Fibroblast of skin of scalp (primary cell): ENCODE measurements at regions not wholly inside any gene's neighbourhood (a gene's known extent, or its start where the extent isn't known, plus 50 kb on each side); places are given as distances from the start of the nearest gene placed in this dataset.
"Not testable (repeated sequence)": the region's sequence is repeated elsewhere in the genome, so short reads cannot be mapped to it uniquely, and the experiment has no call there.

Experiments
- DNase-seq: peaks from one replicate; pipeline ENCODE4 v3.0.0-alpha.2; 2013

DNA sequence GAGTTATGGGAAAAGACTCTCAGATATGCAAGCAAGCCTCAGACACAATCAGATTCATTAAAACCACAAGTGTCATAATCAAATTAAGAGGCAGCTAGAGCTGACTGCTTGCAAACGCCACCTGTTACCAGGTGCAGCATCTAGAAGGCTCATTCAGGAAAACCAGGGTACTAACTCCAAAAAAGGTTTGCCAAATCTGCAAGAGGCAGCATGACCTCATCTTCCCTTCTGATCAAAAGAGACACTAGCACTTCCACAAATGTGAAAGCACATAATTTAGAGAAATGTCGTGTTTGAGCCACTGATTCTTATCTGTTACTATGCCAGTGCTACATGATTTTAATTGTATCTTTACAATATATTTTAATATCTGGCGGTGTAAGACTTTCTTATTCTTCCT, 123.3 kb upstream of the NANOGP8 start:
- no peak for DNase-seq

DNA sequence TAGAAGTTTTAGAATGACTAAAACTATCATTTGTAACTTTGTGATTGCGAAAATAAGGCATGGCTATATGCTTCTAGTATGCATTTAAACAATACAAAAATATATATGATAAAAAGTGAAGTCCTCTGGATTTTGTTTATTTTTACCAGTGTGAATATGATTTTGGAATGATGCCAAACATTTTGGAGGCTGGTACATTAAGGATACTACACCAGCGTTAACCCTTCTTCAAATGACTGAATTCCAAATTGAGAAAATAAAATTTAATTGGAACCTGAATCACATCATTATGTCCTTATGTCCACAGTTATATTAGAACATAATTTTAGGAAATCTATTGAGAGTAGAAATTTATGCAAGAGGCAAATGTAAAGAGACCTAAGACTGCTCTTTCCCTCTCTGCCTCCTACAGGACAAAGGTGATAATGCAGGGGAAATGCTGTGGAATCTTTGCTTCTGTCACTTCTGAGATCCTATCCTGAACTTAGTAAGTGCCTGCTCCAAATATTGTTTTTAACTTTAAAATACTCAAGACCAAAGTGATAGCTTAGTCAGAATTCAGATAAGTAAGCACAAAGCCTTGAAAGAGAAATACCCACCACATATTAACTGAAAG, 121.1 kb upstream of the NANOGP8 start:
- no peak for DNase-seq

DNA sequence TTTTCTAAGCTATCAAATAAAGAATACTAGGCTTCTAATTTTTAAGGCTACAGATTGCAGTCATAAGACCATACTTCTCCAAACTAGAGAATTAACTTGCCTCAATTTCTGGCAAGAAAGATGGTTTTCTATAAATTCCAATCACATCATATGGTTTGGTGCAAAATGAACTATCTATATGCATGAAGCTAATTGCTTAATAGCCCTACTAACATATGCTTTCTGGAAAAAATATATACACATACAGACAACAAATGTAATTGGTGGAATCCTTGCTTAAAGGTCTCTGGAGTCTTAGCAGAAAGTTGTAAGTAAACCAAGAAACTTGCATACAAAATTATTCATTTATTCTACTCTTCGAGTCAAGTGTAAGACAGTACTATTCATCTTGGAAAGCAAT, 113.1 kb upstream of the NANOGP8 start:
- DNase-seq: no peak

DNA sequence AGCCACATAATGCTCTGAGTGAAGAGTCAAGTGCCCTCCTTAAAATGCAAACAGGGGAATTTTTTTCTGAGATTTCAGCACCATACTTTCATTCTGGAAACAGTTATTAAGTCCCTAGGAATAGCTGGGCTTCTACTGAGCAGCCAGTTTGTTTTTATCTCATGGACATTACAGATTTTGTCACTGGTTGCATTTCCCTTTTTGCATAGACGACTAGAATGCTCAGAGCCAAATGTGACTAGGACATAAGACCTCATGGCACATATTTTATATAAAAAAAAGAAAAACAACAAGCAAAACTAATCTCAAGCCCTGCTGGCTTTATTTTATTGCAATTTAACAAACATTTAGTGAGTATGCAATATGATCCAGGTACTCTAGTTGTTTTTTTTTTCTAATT, 112.7 kb upstream of the NANOGP8 start:
- no peak for DNase-seq

DNA sequence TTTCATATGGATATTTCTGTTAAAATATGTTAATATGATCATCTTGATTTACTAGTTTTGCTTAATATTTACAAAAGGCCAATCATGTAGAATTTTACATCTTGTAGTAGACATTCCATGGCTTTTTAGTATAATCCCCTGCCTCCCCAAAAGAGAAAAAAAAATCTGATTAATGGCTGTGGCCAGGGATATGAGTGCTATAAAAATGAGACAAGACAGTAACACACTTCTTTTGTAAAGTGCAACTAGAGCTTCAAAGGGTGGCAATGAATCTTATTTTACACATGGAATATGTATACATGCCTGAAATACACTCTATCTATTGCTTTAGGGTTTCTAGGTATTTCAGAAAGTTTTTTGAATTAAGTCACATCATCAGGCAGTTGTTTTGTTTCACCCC, 112.2 kb upstream of the NANOGP8 start:
- DNase-seq: no peak

DNA sequence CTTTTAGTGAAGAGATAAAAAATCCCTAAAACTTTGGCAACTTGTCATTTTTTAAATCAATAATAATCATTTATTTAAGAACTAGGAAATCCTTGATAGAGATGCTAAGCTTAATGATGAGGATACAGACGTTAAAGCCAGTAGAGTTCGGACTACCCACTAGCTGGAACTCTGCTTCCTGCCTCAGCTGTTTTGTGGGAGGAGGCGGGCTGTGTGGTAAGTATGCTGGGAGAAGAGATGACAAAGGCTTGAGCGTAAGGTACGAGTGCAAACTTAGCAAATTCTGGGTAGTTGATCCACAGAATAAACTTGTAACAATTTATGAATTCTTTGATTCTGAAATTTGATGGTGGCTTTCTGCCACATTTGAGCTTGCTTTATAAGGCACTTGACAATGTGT, 111.2 kb upstream of the NANOGP8 start:
- no peak for DNase-seq

DNA sequence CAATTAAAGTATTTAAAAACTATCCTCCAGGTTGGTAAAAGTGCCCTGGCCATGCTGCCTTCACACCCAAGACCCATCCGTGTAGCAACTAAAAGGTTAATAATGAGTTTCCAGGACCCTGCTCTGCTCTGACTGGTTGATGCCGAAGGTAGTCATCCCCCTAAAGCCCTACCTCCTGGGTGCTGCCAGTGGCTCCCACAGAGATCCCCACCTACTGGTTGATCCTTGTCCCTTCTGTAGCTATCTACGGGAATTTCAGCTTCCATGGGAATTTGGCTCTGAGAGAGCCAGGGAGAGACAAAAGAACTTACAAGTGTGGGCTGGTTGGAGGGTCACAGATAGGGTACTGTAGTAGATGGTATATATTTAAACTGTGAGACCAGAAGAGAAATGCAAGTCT, 110.6 kb upstream of the NANOGP8 start:
- no peak for DNase-seq

DNA sequence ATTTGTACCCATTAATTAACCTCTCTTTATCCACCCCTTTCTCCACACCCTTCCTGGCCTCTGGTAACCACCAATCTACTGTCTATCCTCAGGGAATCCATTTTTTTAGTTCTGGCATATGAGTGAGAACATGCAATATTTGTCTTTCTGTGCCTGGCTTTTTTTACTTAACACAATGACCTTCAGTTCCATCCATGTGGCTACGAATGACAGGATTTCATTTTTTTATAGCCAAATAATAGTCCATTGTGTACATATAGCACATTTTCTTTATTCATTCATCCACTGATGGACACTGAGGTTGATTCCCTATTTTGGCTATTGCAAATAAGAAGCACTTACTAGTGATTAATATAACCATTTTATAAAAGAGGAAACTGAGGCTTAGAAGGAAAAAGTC, 109.9 kb upstream of the NANOGP8 start:
- no peak for DNase-seq

DNA sequence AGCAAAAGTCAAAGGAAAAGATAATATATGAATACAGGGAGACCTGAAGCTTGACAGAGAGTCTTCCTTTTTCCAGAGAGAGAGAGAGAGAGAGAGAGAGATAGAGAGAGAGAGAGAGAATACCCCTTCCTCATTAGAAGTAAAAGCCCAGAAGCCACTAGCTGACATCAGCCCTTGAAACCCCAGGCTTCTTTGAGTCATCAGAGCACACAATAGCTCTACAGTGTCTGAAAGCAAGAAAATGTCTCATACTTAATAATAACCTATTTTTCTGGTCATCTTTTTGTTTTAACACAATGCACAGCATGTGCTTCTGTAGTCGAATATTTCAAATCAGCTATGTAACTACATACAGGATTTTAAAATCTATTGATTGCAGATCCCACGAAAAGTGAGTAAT, 109.2 kb upstream of the NANOGP8 start:
- DNase-seq: peak; percentile 8

DNA sequence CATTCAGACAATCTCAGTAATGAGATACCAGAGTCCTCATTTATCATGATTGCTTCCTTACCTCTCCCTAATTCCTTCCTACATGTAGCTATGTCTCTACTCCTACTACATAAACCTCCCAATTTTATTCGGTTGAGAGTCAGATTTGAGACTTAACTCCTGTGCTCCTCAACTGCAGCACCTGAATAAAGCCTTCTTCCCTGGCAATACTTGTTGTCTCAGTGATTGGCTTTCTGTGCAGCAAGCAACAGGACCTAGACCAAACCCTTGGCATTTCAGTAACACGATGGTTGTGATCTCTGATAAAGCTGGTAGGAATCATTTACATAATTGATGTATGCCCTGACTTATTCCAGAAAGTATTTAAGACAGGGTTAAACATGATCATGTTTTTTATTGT, 106.7 kb upstream of the NANOGP8 start:
- DNase-seq: no peak

DNA sequence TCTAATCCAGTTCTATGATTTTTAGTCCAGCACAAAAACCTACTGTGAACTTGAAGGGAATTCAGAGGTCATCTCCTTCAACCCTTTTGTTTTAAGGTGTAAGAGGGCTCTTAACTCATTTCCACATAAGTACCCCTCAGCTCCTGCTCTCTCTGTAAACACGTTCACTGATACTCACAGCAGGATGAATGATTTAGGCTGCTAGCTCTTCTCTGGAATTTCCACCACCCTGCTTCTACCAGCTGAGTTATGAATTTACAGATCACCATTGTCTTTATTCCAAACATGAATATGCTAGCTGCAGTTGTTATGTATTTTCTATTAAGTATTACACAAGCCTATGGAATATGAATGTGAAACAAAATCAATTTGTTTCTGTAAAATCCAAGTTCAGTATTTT, 101.3 kb upstream of the NANOGP8 start:
- DNase-seq: no peak

DNA sequence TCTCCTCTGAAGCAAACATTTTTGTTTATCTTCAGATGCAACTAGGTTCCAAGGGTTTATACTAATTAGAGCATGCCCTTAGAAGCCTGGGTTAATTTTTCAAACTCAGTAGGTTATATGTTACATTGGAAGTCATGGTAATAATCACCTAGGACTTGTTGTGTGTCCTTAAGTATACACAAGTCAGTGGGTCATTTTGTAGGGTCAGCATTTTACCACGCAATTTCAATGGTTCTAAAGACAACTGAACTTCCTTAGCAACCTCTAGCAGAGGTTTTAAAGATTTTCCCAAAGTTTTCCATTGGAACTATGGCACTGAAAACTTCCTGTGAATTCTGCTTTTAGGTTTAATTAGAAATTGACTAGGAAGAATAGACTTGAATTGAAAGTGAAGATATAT, 99.6 kb upstream of the NANOGP8 start:
- no peak for DNase-seq

DNA sequence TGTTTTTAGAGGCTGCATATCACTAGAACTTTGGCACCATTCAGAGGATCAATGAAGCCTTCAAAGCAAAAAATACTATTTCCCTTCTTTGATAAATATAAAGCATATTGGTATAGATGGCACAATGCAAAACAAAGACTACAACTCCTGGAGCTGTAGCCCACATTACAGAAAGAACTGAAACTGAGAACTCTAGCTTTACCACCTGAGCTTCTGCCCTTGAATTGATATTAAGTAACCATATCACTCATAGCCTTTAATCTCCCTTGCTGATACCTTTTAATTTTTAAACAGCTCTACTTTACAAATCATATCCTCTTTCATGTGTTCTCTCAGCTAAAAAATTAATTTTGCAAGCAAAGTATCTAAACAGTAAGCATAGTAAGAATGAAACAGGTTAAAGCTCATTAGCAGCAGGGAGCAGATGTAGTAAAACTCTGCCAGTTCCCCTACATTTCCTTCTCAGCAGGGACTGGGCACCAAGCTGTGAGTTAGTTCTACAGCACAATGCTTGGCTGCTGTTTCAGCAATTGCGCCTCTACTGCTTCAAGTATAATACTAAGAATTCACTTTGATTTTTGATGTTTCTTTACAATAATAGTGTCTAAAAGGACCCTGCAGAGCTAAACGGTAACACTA, 97.9 kb upstream of the NANOGP8 start:
- no peak for DNase-seq

DNA sequence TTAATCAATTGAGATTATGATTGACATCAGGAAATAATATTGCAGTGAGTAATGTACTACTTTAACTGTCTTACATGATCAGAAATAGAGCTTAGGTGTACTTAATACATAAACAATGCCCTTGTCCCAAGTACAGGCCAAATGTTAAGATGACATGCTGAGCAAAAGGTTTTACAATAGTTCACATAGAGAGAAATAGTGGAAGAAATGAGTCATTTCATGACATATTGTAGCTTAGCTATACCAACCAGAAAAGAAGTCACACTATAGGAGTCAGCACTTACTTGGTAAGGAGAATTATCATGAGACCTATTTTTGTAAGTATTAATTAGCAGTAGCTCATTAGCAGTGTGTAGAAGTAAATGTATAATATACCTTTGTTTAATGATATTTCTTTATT, 96.4 kb upstream of the NANOGP8 start:
- peak; percentile 51 for DNase-seq

DNA sequence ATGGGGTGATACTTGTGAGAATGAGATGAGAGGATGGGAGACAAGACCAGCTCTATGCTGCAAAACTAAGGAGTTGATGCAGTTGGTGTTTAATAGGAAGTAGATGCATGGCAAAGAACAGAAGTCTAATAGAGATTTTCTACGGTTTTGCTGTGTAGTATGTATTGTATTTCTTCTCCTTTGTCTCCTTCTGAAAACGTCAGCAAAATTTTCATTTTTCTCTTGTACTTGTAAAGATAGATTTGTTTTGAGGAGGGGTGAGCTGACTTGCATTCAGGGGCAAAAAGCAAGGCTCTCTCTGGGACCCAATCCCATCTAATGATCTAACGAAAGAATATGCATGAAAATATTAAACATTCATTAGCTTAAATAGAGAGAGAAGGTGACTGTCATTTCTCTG, 94.6 kb upstream of the NANOGP8 start:
- DNase-seq: no peak

DNA sequence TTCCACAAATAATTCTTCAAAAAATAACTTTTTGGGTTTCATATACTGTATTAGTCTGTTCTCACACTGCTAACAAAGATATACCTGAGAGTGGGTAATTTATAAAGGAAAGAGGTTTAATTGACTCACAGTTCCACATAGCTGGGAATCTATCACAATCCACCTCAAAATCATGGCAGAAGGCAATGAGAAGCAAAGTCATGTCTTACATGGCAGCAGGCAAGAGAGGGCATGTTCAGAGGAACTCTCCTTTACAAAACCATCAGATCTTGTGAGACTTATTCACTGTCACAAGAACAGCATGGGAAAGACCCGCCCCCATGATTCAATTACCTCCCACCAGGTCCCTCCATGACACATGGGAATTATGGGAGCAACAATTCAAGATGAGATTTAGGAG, 93.1 kb upstream of the NANOGP8 start:
- DNase-seq: not testable (repeated sequence)

DNA sequence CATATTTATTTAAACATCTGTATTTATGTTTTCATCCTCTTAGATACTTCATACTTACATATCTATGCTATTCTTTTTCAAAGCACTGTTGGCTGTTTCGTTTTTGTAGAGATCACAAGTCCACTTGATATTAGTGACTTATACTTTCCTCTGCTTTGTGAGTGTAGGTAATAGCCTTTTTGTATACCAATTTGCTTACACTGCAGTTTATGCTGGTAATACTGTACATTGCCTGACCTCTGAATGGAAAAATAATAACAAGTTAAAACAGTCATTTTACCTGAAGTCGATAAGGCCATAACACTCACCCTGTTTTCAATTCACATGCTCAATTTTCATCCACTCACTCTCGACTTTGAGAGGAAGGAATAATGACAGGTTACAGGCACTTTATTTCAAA, 89.9 kb upstream of the NANOGP8 start:
- no peak for DNase-seq

DNA sequence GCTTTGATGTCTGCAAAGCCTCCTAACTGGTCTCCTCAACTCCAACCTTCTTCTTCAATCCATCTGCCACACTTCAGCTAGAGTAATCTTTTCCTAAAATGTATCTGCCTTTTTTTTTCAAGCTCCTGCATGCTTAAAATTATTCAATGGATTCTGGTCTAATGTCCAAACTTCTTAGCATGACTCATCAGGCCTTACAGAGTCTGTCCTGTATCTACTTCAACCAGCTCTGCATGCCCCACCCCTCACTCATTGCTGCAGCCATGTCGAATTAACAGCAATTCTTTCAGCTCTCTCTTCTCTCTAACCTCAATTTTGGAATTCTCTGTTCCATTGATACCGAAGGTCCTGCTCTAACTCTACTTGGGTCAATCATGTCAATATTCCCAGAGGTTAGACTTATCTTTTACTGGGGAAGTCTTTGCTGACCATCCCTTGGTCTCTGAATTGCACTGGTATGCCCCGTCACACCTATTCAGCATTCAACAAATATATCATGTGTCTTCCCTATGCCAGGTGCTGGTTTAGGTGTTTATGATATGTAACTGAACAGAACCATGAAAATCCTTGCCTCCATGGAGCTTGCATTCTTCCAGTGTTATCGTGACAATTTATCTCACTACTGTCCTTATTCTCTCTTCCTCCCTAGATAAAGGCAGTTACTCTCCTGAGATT, 88.5 kb upstream of the NANOGP8 start:
- peak; percentile 45 for DNase-seq

DNA sequence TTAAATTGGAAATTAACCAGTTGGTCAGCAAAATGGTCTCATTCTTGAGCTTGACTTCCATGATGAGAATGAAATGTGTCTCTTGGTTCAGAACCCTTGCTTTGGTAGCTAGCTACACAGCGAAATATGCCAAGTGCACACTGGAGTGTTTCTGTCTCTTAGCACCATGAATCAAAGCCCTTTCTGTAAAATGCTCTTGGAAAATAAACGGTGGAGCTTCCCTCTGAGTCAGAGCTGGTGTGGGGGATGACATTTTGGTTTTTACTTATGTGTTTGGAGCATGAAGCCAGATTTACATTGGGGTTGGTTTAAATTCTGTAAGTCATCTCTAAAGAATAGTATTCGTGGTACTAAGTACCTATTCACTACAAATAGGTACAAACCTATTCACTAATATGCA, 85.1 kb upstream of the NANOGP8 start:
- DNase-seq: peak; percentile 38

DNA sequence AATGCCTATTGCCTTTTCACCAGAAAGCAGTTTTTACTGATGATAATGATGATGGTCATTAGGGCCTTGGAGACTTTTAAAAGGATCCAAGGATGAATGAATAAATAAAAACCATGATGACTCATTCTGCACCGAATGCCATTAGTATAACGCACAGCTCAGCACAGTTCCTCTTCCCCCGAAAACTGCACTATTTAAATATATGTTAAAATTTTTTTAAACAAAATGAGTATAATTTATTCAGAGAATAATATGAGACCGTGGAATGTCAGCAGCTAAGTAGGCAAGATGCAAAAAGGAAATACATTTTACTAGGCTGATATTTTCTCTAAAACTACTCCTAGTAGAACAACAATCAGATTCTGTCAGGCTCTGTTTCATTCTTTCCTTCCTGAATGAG, 83.4 kb upstream of the NANOGP8 start:
- peak; percentile 76 for DNase-seq

DNA sequence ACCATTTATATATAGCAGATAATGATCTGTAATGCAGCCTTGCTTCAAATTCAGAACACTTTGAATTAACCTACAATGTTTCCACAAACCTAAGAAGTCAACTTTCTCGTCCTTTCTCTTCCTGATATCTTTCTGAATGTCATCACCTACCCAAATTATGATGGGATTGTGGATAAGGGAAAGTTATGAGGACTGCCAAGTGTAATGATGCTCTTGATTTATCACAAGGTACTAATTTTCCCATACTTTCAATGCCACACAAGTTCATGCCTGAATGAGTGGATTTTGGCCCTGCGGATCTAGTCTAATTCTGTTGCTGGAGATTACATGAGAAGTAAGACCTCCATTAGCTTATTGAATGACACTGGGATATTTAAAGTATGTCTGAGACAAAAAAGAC, 82.6 kb upstream of the NANOGP8 start:
- DNase-seq: no peak

DNA sequence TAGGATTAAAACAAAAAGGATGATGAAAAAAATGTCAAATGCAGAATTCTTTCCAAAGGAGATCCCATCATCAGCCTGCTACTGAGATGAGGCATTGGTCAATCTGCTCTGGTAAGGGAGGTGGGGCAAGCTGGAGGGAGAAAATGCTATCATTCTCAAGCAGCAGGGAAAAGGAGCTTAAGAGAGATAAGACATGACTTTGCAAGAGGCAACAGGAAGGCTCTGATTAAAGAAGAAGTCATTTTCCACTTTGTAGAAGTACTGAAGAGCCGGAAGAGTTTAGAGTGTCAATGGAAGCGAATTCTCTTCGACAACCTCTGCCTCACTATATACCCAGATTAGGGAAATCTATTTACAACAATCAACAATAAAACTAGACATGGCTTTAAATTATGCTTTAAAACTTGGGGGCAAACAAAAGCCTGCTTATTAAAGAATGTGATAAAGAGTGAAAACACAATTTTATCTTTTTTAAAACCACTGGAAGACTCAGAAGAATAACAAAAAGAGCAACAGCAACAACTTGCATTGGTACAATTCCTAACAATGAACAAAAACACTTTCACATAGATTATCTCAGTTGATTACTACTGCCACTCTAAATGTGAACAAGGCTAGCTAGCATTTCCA, 81.8 kb upstream of the NANOGP8 start:
- DNase-seq: no peak

DNA sequence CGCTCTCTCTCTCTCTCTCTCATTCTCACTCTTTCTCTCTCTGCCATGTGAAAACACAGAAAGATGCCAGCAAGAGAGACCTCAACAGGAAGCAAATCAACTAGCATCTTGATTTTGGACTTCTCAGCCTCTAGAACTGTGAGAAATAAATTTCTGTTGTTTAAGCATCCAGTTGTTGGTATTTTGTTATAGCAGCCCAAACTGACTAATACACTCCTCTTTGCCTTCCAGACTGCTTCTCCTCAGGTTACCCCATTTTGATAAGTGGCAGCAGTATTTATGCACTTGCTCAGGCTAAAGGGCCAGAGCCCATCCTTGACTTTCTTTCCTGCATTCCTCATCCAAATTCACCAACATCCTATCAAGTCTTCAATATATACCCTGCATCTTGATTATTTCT, 76.6 kb upstream of the NANOGP8 start:
- no peak for DNase-seq

DNA sequence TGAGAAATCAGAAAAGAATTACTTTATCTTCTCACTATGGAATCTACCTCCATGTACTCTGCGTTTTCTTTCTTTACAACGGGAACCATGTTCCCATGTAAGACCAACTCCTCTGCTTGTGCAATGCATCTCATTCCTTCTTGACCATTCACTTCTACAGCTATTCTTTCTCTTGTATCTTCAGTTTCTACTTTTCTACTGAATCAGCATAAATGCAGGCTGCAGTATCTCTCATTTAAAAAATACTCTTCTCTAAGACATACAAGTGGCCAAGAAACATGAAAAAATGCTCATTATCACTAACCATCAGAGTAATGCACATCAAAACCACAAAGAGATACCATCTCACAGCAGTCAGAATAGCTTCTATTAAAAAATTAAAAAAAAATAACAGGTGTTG, 74.1 kb upstream of the NANOGP8 start:
- DNase-seq: no peak
